AG10803 (cell line): ENCODE measurements at regions not wholly inside any gene's neighbourhood (a gene's known extent, or its start where the extent isn't known, plus 50 kb on each side); places are given as distances from the start of the nearest gene placed in this dataset.

Source experiments
- DNase-seq: peaks from one replicate; pipeline ENCODE4 v3.0.0; 2010; ENCODE audit warnings: low read depth
- H3K4me3 ChIP-seq: 2 replicates; pipeline ENCODE4 v1.5.1; 2011; ENCODE audit warnings: mild to moderate bottlenecking, low read length, control low read depth
- CTCF ChIP-seq: conservative IDR thresholded peaks from 2 replicates; pipeline ENCODE4 v1.5.1; 2011; ENCODE audit warnings: mild to moderate bottlenecking, low read length, control low read depth, inconsistent platforms

DNA sequence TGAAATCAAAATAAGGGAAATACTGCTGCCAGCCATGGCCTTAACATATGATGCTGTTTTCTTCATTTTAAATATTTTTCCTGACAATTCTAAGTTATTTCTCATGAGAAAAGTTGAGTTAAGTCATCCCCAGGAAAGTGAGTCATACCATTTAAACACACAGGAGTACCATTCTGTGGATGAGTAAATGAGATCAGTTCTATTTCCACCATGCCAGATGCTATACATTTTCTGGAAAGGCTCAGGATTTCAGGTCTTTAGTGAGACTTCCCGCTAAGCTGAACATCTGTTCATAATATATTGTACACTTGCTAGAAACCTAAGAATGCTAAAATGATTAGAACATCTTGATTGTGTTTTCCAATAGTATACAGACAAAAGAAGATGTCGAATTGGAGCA, 256.2 kb upstream of the MANEA start:
- DNase-seq = no peak
- no peak for TF ChIP-seq CTCF
- H3K4me3 ChIP-seq = no peak overlapping the region

GRCh38 chr6:95325916-95326315, 251.4 kb upstream of the MANEA start:
- no peak for TF ChIP-seq CTCF

GRCh38 chr6:95328231-95328630, 249.1 kb upstream of the MANEA start:
- no peak overlapping the region for H3K4me3 ChIP-seq
- TF ChIP-seq CTCF = no peak
- no peak for DNase-seq

More at GRCh38 chr6:95325916-95326315, 251.4 kb upstream of the MANEA start:
- H3K4me3 ChIP-seq = no peak overlapping the region
- no peak for DNase-seq

GRCh38 chr6:95352064-95352795, 225.1 kb upstream of the MANEA start:
- no peak for TF ChIP-seq CTCF
- DNase-seq = no peak

DNA sequence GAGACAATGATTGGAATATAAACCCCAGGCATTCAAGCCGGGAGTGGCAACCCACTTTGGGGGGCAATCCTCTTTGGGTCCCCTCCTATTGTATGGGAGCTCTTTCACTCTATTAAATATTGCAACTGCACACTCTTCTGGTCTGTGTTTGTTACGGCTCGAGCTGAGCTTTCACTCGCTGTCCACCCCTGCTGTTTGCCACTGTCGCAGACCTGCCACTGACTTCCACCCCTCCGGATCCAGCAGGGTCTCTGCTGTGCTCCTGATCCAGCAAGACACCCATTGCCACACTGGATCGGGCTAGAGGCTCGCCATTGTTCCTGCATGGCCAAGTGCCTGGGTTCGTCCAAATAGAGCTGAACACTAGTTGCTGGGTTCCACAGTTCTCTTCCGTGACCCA, 222.8 kb upstream of the MANEA start:
- DNase-seq = no peak
- no peak for TF ChIP-seq CTCF
- H3K4me3 ChIP-seq = no peak overlapping the region

More at GRCh38 chr6:95352064-95352795, 225.1 kb upstream of the MANEA start:
- no peak overlapping the region for H3K4me3 ChIP-seq

DNA sequence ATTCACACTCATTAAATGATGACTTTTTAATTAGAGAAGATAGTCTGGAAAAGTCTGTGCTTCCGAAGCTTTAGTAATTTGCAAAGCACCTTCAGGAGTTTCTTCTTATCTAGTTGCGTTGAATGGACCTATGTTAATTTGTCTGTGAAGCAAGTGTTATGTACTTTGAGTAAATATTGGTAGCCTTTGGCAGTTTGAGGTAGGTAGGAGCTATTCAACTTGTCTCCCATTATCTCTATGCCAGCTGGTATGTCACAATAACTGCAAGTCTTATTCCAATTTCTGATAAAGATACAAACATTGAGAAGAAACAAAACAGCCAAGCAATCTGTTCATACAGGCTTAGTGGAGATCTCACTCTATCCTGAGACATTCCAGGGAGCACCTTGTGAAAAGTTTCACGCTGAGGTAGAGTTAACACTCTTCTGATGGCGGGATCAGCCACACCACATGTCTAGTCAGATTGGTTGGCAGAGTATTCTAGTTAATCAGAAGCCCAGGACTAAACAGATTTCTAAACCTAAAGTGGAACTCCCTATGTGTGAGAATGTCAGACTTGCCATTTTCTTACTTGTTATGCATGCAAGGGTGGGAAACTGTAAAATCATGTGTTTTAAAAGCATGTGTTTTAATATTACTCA, 219.8 kb upstream of the MANEA start:
- no peak for DNase-seq
- H3K4me3 ChIP-seq = no peak overlapping the region
- no peak for TF ChIP-seq CTCF
